Activated CD4-positive, alpha-beta T cell treated with anti-CD3 and anti-CD28 coated beads, Interleukin-2, amount 10 ng/mL, durations not matched to agents 7 days and 5 days (primary cell): ENCODE measurements at regions not wholly inside any gene's neighbourhood (a gene's known extent, or its start where the extent isn't known, plus 50 kb on each side); places are given as distances from the start of the nearest gene placed in this dataset.

Experiments
- CTCF ChIA-PET: fragments of 350-600 bp; sonication (Branson Sonifier 250); formaldehyde crosslinking; loops from one replicate; lab custom pipeline; 2021; ENCODE audit warnings: antibody characterized with exemption; lab: Charles Lee
- POLR2A ChIA-PET: fragments of 350-600 bp; sonication (Branson Sonifier 250); formaldehyde crosslinking; loops from one replicate; lab custom pipeline; 2021; ENCODE audit warnings: antibody characterized with exemption; lab: Charles Lee
- DNase-seq: peaks from one replicate; pipeline ENCODE4 v3.0.0-alpha.2; 2020
- H3K27ac Mint-ChIP-seq: one replicate; pipeline ENCODE4 v1.8.0; 2021; ENCODE audit warnings: mild to moderate bottlenecking, moderate library complexity, mixed read lengths
- H3K27me3 Mint-ChIP-seq: one replicate; pipeline ENCODE4 v1.8.0; 2021; ENCODE audit warnings: mixed read lengths
- H3K36me3 Mint-ChIP-seq: one replicate; pipeline ENCODE4 v1.8.0; 2021; ENCODE audit warnings: low read depth, mixed read lengths
- H3K4me1 Mint-ChIP-seq: one replicate; pipeline ENCODE4 v1.8.0; 2021; ENCODE audit warnings: mixed read lengths
- H3K4me3 Mint-ChIP-seq: one replicate; pipeline ENCODE4 v1.8.0; 2021; ENCODE audit warnings: mild to moderate bottlenecking, moderate library complexity, mixed read lengths
- H3K9me3 Mint-ChIP-seq: one replicate; pipeline ENCODE4 v1.8.0; 2021; ENCODE audit warnings: mixed read lengths

DNA sequence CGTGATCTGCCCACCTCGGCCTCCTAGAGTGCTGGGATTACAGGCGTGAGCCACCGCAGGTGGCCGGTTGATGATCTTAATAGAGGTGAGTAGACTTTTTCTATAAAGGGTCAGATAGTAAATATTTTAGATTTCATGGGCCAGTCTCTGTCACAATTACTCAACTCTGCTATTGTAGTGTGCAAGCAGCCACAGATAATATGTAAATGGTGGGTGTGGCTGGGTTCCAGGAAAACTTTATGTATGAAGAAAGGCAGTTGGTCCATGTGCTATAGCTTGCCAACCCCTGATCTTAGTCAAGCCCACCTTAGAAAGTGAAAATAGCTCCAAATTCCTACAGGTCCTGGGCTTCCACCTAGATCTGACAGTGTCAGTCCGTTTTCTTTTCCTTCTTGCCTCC lies 94.9 kb upstream of the PMFBP1 start:
- no peaks in the 10 kb centered on the region for H3K4me1 Mint-ChIP-seq
- DNase-seq: no peak
- no peaks in the 10 kb centered on the region for H3K36me3 Mint-ChIP-seq
- no peaks in the 10 kb centered on the region for H3K9me3 Mint-ChIP-seq
- ChIA-PET POLR2A (no interaction called here), CTCF (no interaction called here)
- no peak overlapping the region for H3K4me3 Mint-ChIP-seq
- H3K27me3 Mint-ChIP-seq: no peaks in the 10 kb centered on the region
- no peak overlapping the region for H3K27ac Mint-ChIP-seq

DNA sequence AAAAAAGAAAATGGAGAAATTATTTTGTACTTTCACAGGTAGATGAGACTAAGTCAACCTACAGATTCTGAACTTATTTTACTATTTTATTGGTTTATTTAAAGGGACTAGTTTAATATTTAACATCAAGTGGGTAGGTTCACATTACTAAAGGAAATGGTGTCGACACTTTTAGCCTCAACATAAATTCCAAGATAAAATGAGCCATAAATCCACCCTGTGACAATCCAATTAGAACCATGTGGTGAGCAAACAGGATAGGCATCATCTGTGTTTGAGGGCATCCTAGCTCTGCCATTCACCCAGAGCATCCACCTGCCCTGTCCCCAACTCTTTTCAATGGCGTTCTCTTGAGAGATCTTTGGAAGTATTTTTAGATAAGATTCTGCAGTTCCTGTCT lies 92.8 kb upstream of the PMFBP1 start:
- no peaks in the 10 kb centered on the region for H3K4me1 Mint-ChIP-seq
- CTCF ChIA-PET: no interaction called here
- POLR2A ChIA-PET: no interaction called here

DNA sequence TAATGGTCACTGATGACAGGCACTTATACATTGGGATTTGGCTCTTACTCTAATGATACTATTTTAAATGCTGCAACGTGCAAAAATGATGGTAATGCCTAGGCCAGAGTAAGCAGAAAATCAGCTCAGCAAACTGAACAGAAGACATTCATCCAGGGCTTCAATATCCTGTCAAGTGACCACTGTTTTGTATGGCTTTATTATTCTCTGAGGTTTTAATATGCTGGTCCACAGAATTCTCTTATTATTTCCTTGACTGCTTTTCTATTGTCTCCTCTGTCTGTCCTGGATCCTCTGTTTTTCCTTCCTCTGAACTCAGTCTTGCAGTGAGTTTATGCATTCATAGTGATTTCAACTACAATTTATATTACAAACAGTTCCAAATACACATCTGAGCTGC lies 90.8 kb upstream of the PMFBP1 start:
- H3K27me3 Mint-ChIP-seq: peaks cover 2% of the 10 kb centered on the region
- H3K9me3 Mint-ChIP-seq: no peaks in the 10 kb centered on the region
- no peaks in the 10 kb centered on the region for H3K4me1 Mint-ChIP-seq
- no peak overlapping the region for H3K27ac Mint-ChIP-seq
- no peak overlapping the region for H3K4me3 Mint-ChIP-seq
- POLR2A ChIA-PET: no interaction called here
- CTCF ChIA-PET: no interaction called here
- DNase-seq: no peak
- H3K36me3 Mint-ChIP-seq: no peaks in the 10 kb centered on the region

More for the DNA sequence above, 92.8 kb upstream of the PMFBP1 start:
- Mint-ChIP-seq H3K27me3 (peaks cover 2% of the 10 kb centered on the region), H3K4me3 (no peak overlapping the region), H3K36me3 (no peaks in the 10 kb centered on the region), H3K27ac (no peak overlapping the region), H3K9me3 (no peaks in the 10 kb centered on the region)
- DNase-seq: no peak

DNA sequence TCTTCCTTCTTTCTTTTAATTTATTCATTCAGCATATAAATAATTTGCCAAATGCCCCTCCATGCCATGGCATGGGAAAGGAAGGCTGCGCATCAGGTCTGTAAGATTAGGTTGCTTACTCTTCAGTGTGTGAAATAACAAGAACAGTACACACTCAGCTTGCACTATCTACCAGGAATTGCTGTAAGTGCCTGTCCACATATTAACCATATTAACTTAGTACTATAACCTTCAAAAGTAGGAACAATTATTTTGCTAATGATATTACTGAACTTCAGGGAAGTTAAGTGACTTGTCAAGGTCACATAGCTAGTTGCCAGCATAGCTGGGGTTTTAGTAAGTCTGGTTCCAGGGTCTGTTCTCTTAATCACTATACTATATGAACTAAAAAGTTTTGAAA lies 89.2 kb upstream of the PMFBP1 start:
- Mint-ChIP-seq H3K36me3 (no peaks in the 10 kb centered on the region), H3K9me3 (no peaks in the 10 kb centered on the region), H3K4me1 (no peaks in the 10 kb centered on the region), H3K27me3 (peaks cover 3% of the 10 kb centered on the region), H3K4me3 (no peak overlapping the region), H3K27ac (no peak overlapping the region)
- ChIA-PET POLR2A (no interaction called here), CTCF (no interaction called here)
- DNase-seq: no peak

DNA sequence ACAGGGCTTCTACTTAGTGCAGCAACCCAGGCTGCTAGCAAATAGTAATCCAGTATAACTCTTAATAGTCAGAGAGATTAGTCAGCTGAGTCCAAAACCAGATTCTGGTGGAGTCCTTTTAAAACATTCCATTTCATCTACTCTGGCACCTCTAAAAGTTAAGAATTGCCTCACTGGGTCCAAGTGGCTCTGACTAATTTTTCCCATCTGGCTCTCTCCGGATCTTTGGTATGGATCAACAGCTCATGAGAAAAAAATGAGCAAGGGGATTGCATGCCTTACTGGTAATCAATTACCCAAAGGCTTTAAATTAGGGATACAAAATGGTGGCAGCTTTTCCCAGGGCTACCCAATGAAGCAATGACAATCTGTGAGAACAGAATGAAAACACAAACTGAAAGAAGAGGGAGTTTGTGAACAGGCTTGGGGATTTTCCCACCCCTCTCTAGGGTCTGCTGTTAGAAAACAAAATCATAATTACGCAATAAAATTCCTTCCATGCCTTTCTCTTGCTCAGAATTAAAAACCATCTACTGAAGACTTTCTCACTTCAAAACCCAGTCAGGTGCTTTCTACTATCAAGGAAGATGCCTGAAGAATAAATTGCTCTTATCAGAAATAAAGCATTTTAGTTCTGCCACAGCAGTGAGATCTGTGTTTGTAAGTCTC lies 84.6 kb upstream of the PMFBP1 start:
- no peaks in the 10 kb centered on the region for H3K9me3 Mint-ChIP-seq
- peaks cover 9% of the 10 kb centered on the region for H3K27me3 Mint-ChIP-seq
- no peaks in the 10 kb centered on the region for H3K36me3 Mint-ChIP-seq
- no peak overlapping the region for H3K4me3 Mint-ChIP-seq
- ChIA-PET POLR2A (no interaction called here), CTCF (no interaction called here)
- DNase-seq: no peak
- H3K27ac Mint-ChIP-seq: no peak overlapping the region
- no peaks in the 10 kb centered on the region for H3K4me1 Mint-ChIP-seq

DNA sequence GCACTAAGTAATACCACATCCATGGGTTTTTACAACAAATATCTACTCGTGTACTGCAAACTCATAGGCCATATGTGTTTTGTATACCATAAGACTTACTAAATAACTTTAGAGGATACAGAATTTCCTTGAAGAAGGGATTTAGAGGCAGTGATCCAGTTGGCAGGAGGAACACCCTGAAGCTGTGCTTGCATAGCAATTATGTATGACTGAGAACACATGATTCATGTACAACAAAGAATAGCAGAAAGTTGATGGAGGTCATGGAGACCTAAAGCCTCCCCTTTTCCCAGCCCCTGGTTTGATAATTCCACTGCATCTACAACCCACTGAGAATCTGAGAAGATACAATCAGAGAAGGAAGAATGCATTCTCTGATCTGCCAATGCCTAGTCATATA lies 83.8 kb upstream of the PMFBP1 start:
- Mint-ChIP-seq H3K4me1 (no peaks in the 10 kb centered on the region), H3K36me3 (no peaks in the 10 kb centered on the region), H3K27ac (no peak overlapping the region), H3K9me3 (no peaks in the 10 kb centered on the region), H3K4me3 (no peak overlapping the region), H3K27me3 (peaks cover 9% of the 10 kb centered on the region)
- DNase-seq: no peak
- POLR2A ChIA-PET: no interaction called here
- CTCF ChIA-PET: no interaction called here

DNA sequence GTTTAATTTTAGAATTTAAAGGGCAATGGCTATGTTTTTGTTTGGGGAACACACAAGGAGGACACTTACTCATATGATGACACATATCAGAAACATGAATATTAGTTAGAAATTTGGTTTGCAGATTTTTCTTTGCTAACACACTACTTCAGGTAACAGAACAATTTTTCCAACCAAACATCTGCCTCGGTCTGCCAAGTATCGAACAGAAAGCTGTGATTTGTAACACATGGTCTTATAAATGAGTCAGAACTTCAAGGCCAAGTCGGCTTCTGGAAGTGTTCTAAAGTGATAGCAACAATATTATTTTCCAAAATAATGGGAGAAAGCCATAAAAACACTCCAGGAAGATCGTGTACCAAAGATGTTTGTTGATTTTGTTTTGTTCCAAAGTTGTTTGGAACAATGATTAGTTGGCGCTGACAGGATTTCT lies 75.9 kb upstream of the PMFBP1 start:
- DNase-seq: no peak
- Mint-ChIP-seq H3K27me3 (peaks cover 6% of the 10 kb centered on the region), H3K27ac (no peak overlapping the region), H3K4me1 (peaks cover 33% of the 10 kb centered on the region), H3K9me3 (peaks cover 2% of the 10 kb centered on the region), H3K36me3 (no peaks in the 10 kb centered on the region), H3K4me3 (no peak overlapping the region)
- ChIA-PET POLR2A (no interaction called here), CTCF (no interaction called here)

DNA sequence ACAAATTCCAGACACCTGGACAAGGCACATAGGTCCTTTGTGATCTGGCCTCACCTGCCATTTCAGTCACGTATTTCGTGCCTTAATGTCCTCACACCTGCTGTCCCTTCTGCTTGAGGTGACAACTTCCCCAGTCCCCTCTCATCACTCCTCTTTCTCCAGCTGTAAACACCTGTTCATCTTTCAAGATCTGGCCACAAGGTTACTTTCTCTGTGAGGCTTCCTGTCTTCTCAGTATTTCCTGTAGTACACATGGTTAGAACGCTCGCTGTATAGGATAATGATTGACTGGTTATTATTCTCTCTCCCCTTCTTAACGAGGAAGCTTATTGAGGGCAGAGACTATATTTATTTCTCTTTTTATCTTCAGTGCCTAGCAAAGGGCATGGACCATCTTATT lies 74.5 kb upstream of the PMFBP1 start:
- peaks cover 33% of the 10 kb centered on the region for H3K4me1 Mint-ChIP-seq
- peak overlapping the region; percentile 72 for H3K27ac Mint-ChIP-seq
- no peaks in the 10 kb centered on the region for H3K36me3 Mint-ChIP-seq
- ChIA-PET CTCF (no interaction called here), POLR2A (no interaction called here)
- peaks cover 4% of the 10 kb centered on the region for H3K27me3 Mint-ChIP-seq
- peaks cover 2% of the 10 kb centered on the region for H3K9me3 Mint-ChIP-seq
- H3K4me3 Mint-ChIP-seq: no peak overlapping the region
- DNase-seq: peak; percentile 10

DNA sequence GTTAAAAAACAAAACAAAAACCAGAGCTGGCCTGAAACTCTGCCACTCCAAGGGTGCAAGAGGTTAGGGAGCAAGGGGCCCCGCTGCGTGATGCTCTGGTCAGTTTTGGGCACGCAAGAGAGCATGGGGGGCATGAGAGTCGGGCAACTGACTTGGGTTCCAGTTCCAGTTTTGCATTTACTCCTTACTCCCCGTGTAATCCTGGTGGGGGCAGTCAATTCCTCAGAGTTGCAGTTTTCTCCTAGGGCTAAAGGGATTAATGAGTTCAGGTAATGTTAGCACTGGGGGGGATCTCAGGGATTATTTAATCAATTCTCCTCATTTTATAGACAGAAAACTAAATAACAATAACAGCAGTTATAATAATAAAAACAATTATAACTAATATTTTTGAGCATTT lies 72.9 kb upstream of the PMFBP1 start:
- H3K36me3 Mint-ChIP-seq: no peaks in the 10 kb centered on the region
- no peak overlapping the region for H3K4me3 Mint-ChIP-seq
- H3K27ac Mint-ChIP-seq: no peak overlapping the region
- ChIA-PET POLR2A (no interaction called here), CTCF (no interaction called here)
- peaks cover 33% of the 10 kb centered on the region for H3K4me1 Mint-ChIP-seq
- DNase-seq: no peak
- H3K27me3 Mint-ChIP-seq: peaks cover 4% of the 10 kb centered on the region
- H3K9me3 Mint-ChIP-seq: peaks cover 2% of the 10 kb centered on the region

DNA sequence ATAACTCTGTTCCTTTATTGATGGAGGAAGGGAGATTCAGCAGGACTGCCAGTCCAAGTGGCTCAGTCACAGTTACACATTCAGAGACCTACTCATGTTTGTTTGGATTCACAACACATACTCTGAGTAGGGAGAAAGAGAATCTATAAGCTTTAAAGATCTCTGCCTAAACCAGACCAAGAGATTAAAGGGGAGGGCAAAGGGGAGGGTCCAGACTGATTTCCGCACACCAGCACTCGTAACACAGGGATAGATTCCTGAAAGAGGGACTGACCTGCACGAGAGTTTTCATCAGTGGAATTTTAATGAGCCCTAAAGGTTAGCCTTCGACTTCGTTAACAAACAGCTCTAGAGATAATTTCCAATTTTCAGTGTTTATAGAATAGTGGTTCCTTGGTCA lies 71.7 kb upstream of the PMFBP1 start:
- Mint-ChIP-seq H3K9me3 (peaks cover 2% of the 10 kb centered on the region), H3K36me3 (no peaks in the 10 kb centered on the region), H3K4me3 (no peak overlapping the region), H3K27me3 (peaks cover 4% of the 10 kb centered on the region), H3K4me1 (peaks cover 33% of the 10 kb centered on the region), H3K27ac (no peak overlapping the region)
- ChIA-PET POLR2A (no interaction called here), CTCF (no interaction called here)
- DNase-seq: no peak

DNA sequence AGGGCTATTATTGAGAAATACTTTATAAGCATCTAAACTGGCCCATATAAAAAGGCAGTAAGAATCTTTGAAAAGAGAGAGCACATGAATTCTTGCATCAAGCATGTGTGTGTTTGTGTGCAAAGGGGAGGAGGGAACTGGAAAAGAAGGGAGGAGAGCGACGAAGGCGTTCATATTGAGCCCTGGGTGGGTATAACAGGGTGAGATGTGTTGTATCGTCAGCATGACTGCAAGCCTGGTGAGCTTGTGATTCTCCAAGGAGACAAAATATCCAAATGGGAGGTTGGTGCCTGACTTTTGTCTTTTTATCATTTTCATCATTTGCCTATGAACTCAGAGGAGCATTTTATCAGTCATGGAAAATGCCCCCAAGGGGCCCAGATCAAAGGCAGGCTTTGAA lies 70.8 kb upstream of the PMFBP1 start:
- ChIA-PET POLR2A (no interaction called here), CTCF (no interaction called here)
- peaks cover 2% of the 10 kb centered on the region for H3K9me3 Mint-ChIP-seq

DNA sequence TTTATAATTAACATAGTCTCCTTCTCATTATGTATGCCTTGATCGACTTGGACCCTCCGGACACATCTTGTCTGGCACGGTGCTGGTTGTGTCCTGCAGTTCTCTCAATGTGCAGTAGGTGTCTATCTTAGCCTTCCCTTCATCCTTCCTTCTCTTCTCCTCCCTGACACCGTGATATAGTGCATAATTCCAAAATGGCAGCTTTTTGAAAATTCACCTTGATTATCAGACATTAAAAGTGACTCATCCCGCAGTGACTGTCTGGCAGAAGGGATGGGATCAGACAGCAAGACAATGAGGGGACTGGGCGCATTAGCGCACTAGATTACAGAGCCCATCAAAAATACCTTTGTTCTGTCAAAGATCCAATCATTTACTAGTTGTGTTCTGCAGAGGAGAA lies 70.0 kb upstream of the PMFBP1 start:
- ChIA-PET CTCF (no interaction called here), POLR2A (no interaction called here)
- Mint-ChIP-seq H3K4me1 (peaks cover 30% of the 10 kb centered on the region), H3K9me3 (peaks cover 2% of the 10 kb centered on the region), H3K4me3 (no peak overlapping the region), H3K27me3 (peaks cover 7% of the 10 kb centered on the region), H3K36me3 (no peaks in the 10 kb centered on the region), H3K27ac (no peak overlapping the region)
- DNase-seq: no peak

More for the DNA sequence above, 70.8 kb upstream of the PMFBP1 start:
- Mint-ChIP-seq H3K27ac (no peak overlapping the region), H3K36me3 (no peaks in the 10 kb centered on the region), H3K4me1 (peaks cover 33% of the 10 kb centered on the region), H3K27me3 (peaks cover 5% of the 10 kb centered on the region), H3K4me3 (no peak overlapping the region)
- DNase-seq: no peak

DNA sequence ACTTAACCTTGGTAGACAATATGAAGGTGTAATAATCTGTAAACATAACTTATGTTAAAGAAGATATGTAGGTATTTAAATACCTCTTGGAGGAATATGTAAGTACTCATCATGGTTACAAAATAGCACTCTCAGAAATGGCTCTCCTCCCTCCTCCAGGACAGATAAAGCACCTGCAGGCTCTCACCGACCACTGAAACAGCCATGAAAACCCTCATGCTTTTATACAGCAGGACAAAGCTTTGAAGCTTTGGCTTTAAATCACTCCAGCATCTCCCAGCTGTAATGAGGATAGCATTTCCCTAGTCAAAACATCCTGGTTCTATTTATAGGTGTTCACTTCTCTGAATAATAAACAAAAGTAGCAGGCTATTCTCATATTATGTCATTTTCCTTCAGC lies 69.1 kb upstream of the PMFBP1 start:
- Mint-ChIP-seq H3K4me1 (peaks cover 21% of the 10 kb centered on the region), H3K36me3 (no peaks in the 10 kb centered on the region), H3K27ac (no peak overlapping the region), H3K4me3 (no peak overlapping the region), H3K9me3 (peaks cover 2% of the 10 kb centered on the region), H3K27me3 (peaks cover 13% of the 10 kb centered on the region)
- POLR2A ChIA-PET: no interaction called here
- DNase-seq: no peak
- CTCF ChIA-PET: no interaction called here

DNA sequence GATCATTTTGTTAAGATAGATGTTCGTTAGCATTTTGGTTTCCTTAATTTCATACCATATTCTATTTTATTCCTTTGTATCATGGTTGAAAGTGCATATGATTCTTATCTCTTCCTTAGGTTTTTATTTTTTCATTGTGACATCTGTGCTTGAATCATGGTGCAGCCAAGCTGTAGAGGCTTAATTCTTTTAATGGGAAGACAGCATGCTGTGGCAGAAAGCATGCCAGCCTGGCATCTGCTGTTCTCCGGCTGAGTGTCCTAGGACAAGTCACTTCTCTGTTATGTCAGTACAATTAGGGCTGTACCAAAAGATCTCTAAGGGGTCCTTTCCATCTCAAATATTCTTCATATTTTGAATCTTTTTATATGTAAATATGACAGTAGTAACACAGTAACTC lies 68.5 kb upstream of the PMFBP1 start:
- Mint-ChIP-seq H3K27ac (no peak overlapping the region), H3K4me1 (peaks cover 16% of the 10 kb centered on the region), H3K9me3 (no peaks in the 10 kb centered on the region), H3K4me3 (no peak overlapping the region), H3K27me3 (peaks cover 13% of the 10 kb centered on the region), H3K36me3 (no peaks in the 10 kb centered on the region)
- ChIA-PET CTCF (no interaction called here), POLR2A (no interaction called here)
- no peak for DNase-seq
